NCI-H748 (cell line): ENCODE measurements at regions not wholly inside any gene's neighbourhood (a gene's known extent, or its start where the extent isn't known, plus 50 kb on each side); places are given as distances from the start of the nearest gene placed in this dataset.
"Not testable (repeated sequence)": the region's sequence is repeated elsewhere in the genome, so short reads cannot be mapped to it uniquely, and the experiment has no call there.

Experiments used
- DNase-seq: peaks from one replicate; lab custom pipeline; 2025; ENCODE audit not compliant: unreplicated experiment; lab: John Stamatoyannopoulos, UW

- DNase-seq: peak; percentile 97
These were observed 166.6 kb downstream of the NDFIP2 start for GRCh38 chr13:79647533-79647932.

GRCh38 chr13:79646880-79647279 is 165.9 kb downstream of the NDFIP2 start:
- peak; percentile 66 for DNase-seq

- DNase-seq: peak; percentile 90
These were observed 164.6 kb downstream of the NDFIP2 start for GRCh38 chr13:79645569-79645968.

GRCh38 chr13:79642596-79642995 is 161.6 kb downstream of the NDFIP2 start:
- DNase-seq: no peak

GRCh38 chr13:79637133-79637763 is 156.3 kb downstream of the NDFIP2 start:
- DNase-seq: no peak

GRCh38 chr13:79631051-79631659 is 150.2 kb downstream of the NDFIP2 start:
- peak; percentile 35 for DNase-seq

GRCh38 chr13:79628463-79628862 is 147.5 kb downstream of the NDFIP2 start:
- DNase-seq: no peak

- DNase-seq: no peak
These were observed 146.0 kb downstream of the NDFIP2 start for GRCh38 chr13:79626924-79627323.

- no peak for DNase-seq
These were observed 144.6 kb downstream of the NDFIP2 start for GRCh38 chr13:79625517-79625916.

GRCh38 chr13:79621902-79622301 is 140.9 kb downstream of the NDFIP2 start:
- no peak for DNase-seq

GRCh38 chr13:79621449-79621848 is 140.5 kb downstream of the NDFIP2 start:
- no peak for DNase-seq

- DNase-seq: no peak
These were observed 133.4 kb downstream of the NDFIP2 start for GRCh38 chr13:79614250-79614918.

- no peak for DNase-seq
These were observed 131.6 kb downstream of the NDFIP2 start for GRCh38 chr13:79612604-79613003.

GRCh38 chr13:79607895-79608294 is 126.9 kb downstream of the NDFIP2 start:
- not testable (repeated sequence) for DNase-seq
